ENCODE measurements at regions not wholly inside any gene's neighbourhood (a gene's known extent, or its start where the extent isn't known, plus 50 kb on each side); places are given as distances from the start of the nearest gene placed in this dataset.

- no peaks in the 10 kb centered on the region for H3K36me3 ChIP-seq
- H3K4me3 ChIP-seq = no peak overlapping the region
- no peak for TF ChIP-seq POLR2A (IDR thresholded peaks at IDR 0.05)
- H3K4me1 ChIP-seq = no peaks in the 10 kb centered on the region
- no peaks in the 10 kb centered on the region for H3K9me3 ChIP-seq
- no peaks in the 10 kb centered on the region for H3K27me3 ChIP-seq
- no peak for ATAC-seq
- H3K27ac ChIP-seq = no peak overlapping the region
Measured at GRCh38 chr3:176058856-176059255, 1138.4 kb downstream of the TBL1XR1 start.

- WGBS, 2 donors (ENCODE audit: low coverage in 1 of 2) = 72 to 81% methylated on average over 4 to 6 of the region's 6 CpGs
- H3K27me3 ChIP-seq = no peaks in the 10 kb centered on the region
- TF ChIP-seq CTCF (IDR thresholded peaks at IDR 0.05) (no peak), POLR2AphosphoS5 (IDR thresholded peaks at IDR 0.05) (no peak), POLR2A (IDR thresholded peaks at IDR 0.05) (no peak), EP300 (IDR thresholded peaks at IDR 0.05) (no peak)
- ATAC-seq = no peak
- no peaks in the 10 kb centered on the region for H3K36me3 ChIP-seq
- no peak overlapping the region for H3K27ac ChIP-seq
- no peaks in the 10 kb centered on the region for H3K9me3 ChIP-seq
- no peaks in the 10 kb centered on the region for H3K4me1 ChIP-seq
- H3K4me3 ChIP-seq = no peak overlapping the region
Measured at GRCh38 chr3:176055836-176056235, 1141.4 kb downstream of the TBL1XR1 start.

GRCh38 chr3:176051766-176052165, 1145.5 kb downstream of the TBL1XR1 start:
- H3K27me3 ChIP-seq = no peaks in the 10 kb centered on the region
- no peaks in the 10 kb centered on the region for H3K4me1 ChIP-seq
- 82 to 85% methylated on average over 7 of the region's 7 CpGs for WGBS, 2 donors (ENCODE audit: low coverage in 1 of 2)
- H3K4me3 ChIP-seq = no peak overlapping the region
- H3K27ac ChIP-seq = no peak overlapping the region
- TF ChIP-seq CTCF (IDR thresholded peaks at IDR 0.05) (no peak), EP300 (IDR thresholded peaks at IDR 0.05) (no peak), POLR2AphosphoS5 (IDR thresholded peaks at IDR 0.05) (no peak), POLR2A (IDR thresholded peaks at IDR 0.05) (no peak)
- no peaks in the 10 kb centered on the region for H3K36me3 ChIP-seq
- ATAC-seq = no peak
- H3K9me3 ChIP-seq = no peaks in the 10 kb centered on the region

GRCh38 chr3:176046703-176047102, 1150.6 kb downstream of the TBL1XR1 start:
- H3K27ac ChIP-seq = no peak overlapping the region
- no peaks in the 10 kb centered on the region for H3K27me3 ChIP-seq
- no peak overlapping the region for H3K4me3 ChIP-seq
- H3K36me3 ChIP-seq = no peaks in the 10 kb centered on the region
- no peaks in the 10 kb centered on the region for H3K9me3 ChIP-seq
- 84 to 88% methylated on average over 2 of the region's 2 CpGs for WGBS, 2 donors (ENCODE audit: low coverage in 1 of 2)
- TF ChIP-seq POLR2AphosphoS5 (IDR thresholded peaks at IDR 0.05) = no peak
- TF ChIP-seq EP300 (IDR thresholded peaks at IDR 0.05) = no peak
- no peak for TF ChIP-seq POLR2A (IDR thresholded peaks at IDR 0.05)
- TF ChIP-seq CTCF (IDR thresholded peaks at IDR 0.05) = no peak
- no peak for ATAC-seq
- H3K4me1 ChIP-seq = no peaks in the 10 kb centered on the region

GRCh38 chr3:176041812-176042211, 1155.5 kb downstream of the TBL1XR1 start:
- no peaks in the 10 kb centered on the region for H3K9me3 ChIP-seq
- H3K36me3 ChIP-seq = no peaks in the 10 kb centered on the region
- WGBS, 2 donors (ENCODE audit: low coverage in 1 of 2) = 77 to 80% methylated on average over 2 of the region's 2 CpGs
- no peaks in the 10 kb centered on the region for H3K4me1 ChIP-seq
- no peak overlapping the region for H3K27ac ChIP-seq
- no peak for ATAC-seq
- TF ChIP-seq POLR2AphosphoS5 (IDR thresholded peaks at IDR 0.05) = no peak
- TF ChIP-seq EP300 (IDR thresholded peaks at IDR 0.05) = no peak
- TF ChIP-seq CTCF (IDR thresholded peaks at IDR 0.05) = no peak
- TF ChIP-seq POLR2A (IDR thresholded peaks at IDR 0.05) = no peak
- H3K27me3 ChIP-seq = no peaks in the 10 kb centered on the region
- H3K4me3 ChIP-seq = no peak overlapping the region

GRCh38 chr3:176041185-176041584, 1156.1 kb downstream of the TBL1XR1 start:
- no peak overlapping the region for H3K27ac ChIP-seq
- no peaks in the 10 kb centered on the region for H3K4me1 ChIP-seq
- H3K9me3 ChIP-seq = no peaks in the 10 kb centered on the region
- no peak for TF ChIP-seq POLR2AphosphoS5 (IDR thresholded peaks at IDR 0.05)
- no peak for TF ChIP-seq POLR2A (IDR thresholded peaks at IDR 0.05)
- TF ChIP-seq EP300 (IDR thresholded peaks at IDR 0.05) = no peak
- no peak for TF ChIP-seq CTCF (IDR thresholded peaks at IDR 0.05)
- no peak for ATAC-seq
- 97 to 98% methylated on average over 4 of the region's 4 CpGs for WGBS, 2 donors (ENCODE audit: low coverage in 1 of 2)
- no peaks in the 10 kb centered on the region for H3K36me3 ChIP-seq
- H3K4me3 ChIP-seq = no peak overlapping the region
- H3K27me3 ChIP-seq = no peaks in the 10 kb centered on the region

Measured in gastroesophageal sphincter (tissue), 4 donors.